Activated naive CD8-positive, alpha-beta T cell treated with anti-CD3 and anti-CD28 coated beads, Interleukin-2, amount 50 U/mL, for 16 hours (primary cell): ENCODE measurements at regions not wholly inside any gene's neighbourhood (a gene's known extent, or its start where the extent isn't known, plus 50 kb on each side); places are given as distances from the start of the nearest gene placed in this dataset.
"Not testable (repeated sequence)": the region's sequence is repeated elsewhere in the genome, so short reads cannot be mapped to it uniquely, and the experiment has no call there.

Source experiments
- DNase-seq: peaks from one replicate; pipeline ENCODE4 v3.0.0-alpha.2; 2020; ENCODE audit warnings: low read depth, low spot score

- DNase-seq, result no peak
Observed at GRCh38 chr16:10232757-10233156, 50.5 kb upstream of the GRIN2A start.

GRCh38 chr16:10239640-10240039 lies 57.4 kb upstream of the GRIN2A start:
- DNase-seq, result no peak

GRCh38 chr16:10240854-10241613 lies 58.8 kb upstream of the GRIN2A start:
- DNase-seq, result no peak

- no peak for DNase-seq
Observed at GRCh38 chr16:10242097-10242496, 59.9 kb upstream of the GRIN2A start.

- no peak for DNase-seq
Observed at GRCh38 chr16:10242916-10243315, 60.7 kb upstream of the GRIN2A start.

- no peak for DNase-seq
Observed at GRCh38 chr16:10245002-10245401, 62.8 kb upstream of the GRIN2A start.

- no peak for DNase-seq
Observed at GRCh38 chr16:10250137-10250828, 68.1 kb upstream of the GRIN2A start.

GRCh38 chr16:10252155-10252554 lies 69.9 kb upstream of the GRIN2A start:
- DNase-seq, result no peak

- no peak for DNase-seq
Observed at GRCh38 chr16:10253409-10253808, 71.2 kb upstream of the GRIN2A start.

GRCh38 chr16:10255728-10256127 lies 73.5 kb upstream of the GRIN2A start:
- DNase-seq, result no peak

GRCh38 chr16:10256784-10257641 lies 74.8 kb upstream of the GRIN2A start:
- DNase-seq, result peak; percentile 3

- not testable (repeated sequence) for DNase-seq
Observed at GRCh38 chr16:10257642-10258251, 75.5 kb upstream of the GRIN2A start.

- not testable (repeated sequence) for DNase-seq
Observed at GRCh38 chr16:10258930-10259603, 76.8 kb upstream of the GRIN2A start.

- DNase-seq, result no peak
Observed at GRCh38 chr16:10261077-10261476, 78.8 kb upstream of the GRIN2A start.

- not testable (repeated sequence) for DNase-seq
Observed at GRCh38 chr16:10261526-10261925, 79.3 kb upstream of the GRIN2A start.

- no peak for DNase-seq
Observed at GRCh38 chr16:10262377-10263132, 80.3 kb upstream of the GRIN2A start.

- no peak for DNase-seq
Observed at GRCh38 chr16:10265770-10266615, 83.8 kb upstream of the GRIN2A start.

- no peak for DNase-seq
Observed at GRCh38 chr16:10266809-10267208, 84.6 kb upstream of the GRIN2A start.

- DNase-seq, result no peak
Observed at GRCh38 chr16:10269632-10270031, 87.4 kb upstream of the GRIN2A start.
